ENCODE measurements at regions not wholly inside any gene's neighbourhood (a gene's known extent, or its start where the extent isn't known, plus 50 kb on each side); places are given as distances from the start of the nearest gene placed in this dataset.
A peak's percentile ranks its signal among the peaks of the same experiment; 100 is the strongest.

DNA sequence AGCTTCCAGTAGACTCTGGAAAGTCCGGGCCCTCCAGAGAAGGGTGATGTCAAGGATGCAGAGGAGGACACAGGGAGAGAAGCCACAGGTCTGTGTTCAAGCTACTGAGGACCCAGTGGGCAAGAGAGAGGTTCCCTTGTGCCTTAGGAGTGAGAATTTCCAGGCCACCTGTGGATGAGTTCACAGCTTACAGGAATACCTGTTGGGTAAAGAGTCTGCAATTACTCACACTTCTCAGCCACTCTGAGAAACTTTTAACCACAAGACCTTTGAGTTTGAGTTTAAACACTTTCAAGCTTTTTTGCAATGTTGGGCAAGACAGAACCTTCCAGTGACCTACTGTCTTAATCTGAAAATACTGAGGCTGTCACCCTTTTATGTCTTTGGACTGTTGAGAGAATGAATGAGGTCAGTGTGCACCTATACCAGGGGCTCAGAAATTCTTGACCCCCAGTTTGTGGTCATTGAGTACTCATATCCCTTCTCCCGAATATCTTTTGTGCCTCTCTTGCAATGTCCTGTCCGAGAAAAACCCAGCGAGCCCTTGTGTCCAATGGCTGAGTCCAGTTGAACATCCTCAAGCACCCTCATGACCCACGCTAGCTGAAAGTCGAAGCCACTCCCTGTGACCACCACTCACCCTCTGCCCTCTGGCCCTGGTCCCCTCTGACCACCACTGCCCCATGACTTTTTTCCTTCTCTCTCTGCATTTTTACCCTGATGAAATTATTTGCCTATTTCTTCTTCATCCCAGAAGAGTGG is 368.5 kb upstream of the ZNF507 start:
- no peak for DNase-seq (ENCODE audit: low spot score)

DNA sequence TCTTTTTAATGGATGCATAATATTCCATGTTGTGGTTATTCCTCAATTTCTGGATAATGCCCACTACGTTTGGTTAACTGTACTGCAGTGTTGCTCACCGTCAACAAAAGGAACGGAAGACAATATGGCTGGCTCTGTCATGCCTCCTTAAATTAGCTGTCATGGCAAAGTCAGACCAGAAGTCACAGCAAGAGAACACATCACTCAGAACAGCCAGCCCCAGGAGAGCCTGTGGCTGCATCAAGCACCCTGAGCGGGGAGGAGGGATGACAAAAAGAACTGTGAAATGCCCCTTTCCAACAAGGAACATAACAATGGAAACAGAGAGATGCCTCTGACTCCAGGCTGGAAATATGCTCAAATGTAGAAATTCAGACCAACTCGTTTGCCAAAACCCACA is 366.0 kb upstream of the ZNF507 start:
- no peak for DNase-seq (ENCODE audit: low spot score)

DNA sequence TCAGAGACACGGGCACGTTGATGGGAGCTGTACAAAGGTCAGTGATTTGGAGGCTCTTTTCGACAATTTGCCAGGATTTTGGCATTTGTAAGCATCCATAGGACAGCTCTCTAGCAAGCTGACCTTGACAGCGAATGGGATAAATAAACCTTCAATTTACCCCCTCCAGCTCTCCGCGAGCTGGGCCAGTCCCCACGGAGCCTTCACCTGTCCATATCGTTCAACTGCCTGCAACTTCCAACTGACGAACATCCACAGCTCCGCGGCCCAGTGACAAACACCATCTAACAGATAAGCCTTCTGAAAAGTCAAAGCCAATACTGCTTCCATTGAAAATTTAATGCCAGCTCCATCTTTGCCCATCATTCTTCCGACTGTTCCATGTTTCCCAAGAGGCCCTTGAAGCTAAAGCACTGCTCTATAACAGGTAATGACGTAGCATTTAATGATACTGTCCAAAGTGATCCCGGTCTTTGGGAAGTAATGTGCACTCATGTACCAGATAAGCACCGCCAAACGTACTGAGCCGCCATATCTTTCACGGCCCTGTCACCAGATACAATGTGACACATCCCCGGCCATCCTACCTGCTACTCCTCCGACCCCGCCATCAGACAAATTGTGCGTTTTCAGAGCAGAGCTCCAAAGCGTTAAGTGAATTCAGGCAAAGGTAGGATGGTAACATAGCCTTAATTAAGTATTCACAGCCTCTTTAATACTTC is 365.3 kb upstream of the ZNF507 start:
- DNase-seq (ENCODE audit: low spot score): no peak

DNA sequence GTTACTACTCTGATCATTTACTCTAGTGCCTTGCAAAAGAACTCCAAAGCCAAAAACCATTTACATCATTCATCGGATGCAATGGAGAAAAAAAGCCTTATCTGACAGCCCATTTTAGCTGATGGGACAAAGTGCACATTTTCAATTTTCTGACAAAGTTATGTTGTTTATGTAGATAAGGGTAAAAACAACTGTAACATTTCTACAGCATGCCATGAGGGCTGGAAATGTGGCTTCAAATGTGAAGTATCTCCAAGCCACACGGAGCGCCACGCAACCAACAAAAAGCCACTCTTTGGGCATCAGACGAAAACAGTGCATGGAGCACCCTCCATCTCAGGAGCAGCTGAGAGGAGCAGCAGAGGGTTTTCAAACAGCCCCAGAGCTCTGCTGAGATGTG is 364.6 kb upstream of the ZNF507 start:
- DNase-seq (ENCODE audit: low spot score): no peak

DNA sequence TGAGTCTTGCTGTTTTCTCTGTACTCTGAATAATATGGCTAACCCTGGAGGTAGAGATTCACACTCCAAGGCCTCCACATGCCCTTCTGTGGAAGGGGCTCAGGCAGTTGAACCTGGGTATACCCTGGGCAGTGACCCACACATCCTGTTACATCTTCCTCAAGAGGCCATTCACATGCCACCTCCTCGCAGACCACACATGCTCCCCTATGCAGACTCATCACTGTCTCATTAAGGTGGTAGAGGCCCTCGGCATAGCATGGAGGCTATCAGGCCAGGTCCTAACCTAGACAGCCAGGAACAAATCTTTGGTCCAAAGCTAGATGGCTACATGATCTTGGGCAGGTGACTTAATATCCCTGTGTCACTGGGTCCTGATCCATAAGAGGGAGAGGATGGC is 363.9 kb upstream of the ZNF507 start:
- no peak for DNase-seq (ENCODE audit: low spot score)

DNA sequence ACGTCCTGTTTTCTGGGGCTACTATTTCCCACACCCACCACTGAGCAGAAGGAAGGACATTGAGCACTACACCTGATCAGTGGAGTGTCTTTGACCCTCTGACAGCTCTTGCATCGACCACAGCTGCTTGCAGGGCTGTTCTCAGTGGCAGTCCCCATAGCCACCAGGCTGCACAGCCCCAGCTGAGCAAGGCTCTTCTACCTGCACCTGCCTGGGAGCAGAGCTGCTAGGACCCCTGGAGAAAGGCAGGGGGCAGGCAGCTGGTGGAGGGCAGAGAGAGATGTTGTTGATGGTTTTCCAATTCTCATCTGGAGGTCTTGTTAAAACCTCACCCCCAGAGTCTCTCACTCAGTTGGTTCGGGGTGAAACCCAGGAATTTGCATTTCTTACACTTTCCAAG is 361.8 kb upstream of the ZNF507 start:
- DNase-seq (ENCODE audit: low spot score): no peak

DNA sequence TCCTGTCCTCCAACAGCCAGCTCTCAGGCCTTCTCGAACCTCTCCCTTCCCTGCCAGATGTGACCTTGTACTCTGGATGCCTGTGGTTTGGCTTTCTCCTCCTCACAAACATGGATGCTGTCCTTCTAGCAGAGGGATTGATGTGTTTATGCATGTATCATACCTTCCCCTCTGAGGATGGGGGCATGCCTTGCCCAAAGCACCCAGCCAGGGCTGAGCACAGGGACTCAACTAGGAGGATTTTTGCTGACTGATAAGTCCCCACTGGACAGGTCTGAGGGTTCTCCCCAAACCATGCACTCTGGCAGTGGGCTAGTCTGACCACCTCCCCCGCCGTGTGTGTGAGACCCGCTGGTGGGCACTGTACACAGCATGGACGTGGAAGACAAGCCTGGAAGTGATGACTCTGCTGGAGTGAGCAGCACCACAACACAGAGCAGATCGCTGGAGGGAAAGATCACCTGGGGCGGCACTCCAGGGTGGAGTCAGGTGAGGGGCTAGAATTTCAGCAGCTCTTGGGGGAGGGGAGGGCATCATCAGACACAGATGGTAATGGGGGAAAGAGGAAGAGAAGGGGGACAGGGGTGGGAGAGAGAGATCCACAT is 360.3 kb upstream of the ZNF507 start:
- DNase-seq (ENCODE audit: low spot score): no peak

DNA sequence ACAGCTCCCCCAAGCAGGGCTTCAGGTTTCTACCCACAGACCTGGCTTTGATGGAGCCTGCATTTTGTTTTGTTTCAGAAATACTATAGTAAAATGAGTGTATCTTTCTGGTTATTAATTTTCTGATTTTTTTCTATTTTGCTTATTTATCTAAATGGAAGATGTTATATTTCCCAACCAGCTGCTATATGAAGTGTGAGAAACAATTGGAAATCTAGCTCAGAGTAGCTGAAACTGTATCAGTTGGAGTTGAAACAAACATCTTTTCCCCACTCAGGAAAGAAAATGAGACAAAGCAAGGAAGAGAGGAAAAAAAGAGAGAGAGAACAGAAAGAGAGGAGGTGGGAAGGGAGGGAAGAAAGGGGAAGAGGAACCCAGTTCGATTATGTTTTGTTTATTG is 358.5 kb upstream of the ZNF507 start:
- DNase-seq (ENCODE audit: low spot score): no peak

DNA sequence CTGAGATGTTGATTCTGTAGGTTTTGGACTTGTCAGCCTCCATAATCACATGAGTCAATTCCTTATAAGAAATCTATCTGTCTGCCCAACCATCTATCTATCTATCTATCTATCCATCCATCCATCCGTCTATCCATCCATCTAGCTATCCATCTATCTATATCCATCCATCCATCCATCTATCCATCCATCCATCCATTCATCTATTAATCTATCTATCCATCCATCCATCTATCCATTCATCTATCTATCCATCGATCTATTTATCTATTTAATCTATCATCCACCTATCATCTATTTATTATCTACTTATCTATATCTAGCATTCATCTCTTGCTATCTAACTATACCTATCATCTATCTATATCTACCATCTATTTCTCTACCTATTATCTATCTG is 357.2 kb upstream of the ZNF507 start:
- DNase-seq (ENCODE audit: low spot score): no peak

DNA sequence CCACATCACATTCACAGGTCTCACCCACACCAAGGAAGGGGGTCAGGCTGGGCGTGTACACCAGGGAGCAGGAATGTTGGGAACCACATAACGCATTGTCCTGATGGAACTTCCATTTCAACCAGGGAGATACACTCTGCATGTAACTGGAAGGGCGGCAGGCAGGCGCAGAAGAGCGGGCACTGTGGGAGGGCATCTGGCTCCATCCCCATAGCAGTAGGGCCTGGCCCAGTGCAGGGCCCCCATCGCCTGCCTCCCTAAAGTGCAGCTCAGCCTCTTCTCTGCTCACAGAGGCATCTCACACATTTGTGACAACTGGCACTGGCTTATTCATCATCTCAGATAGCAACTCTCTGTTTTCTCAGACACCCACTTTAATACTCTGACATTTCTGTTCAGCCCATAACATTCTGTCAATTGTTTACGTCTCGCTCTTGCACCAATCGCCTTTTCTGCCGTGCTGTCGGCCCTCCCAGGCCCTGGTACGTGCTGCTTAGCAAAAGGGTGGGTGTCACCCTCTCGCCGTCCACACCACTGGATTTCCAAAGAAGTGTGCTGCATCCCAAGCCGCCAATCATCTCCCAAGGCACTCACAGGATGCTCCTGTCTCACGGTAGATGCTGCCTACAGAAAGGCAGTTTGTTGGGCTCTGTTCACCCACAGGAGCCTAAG is 353.3 kb upstream of the ZNF507 start:
- DNase-seq (ENCODE audit: low spot score): no peak

DNA sequence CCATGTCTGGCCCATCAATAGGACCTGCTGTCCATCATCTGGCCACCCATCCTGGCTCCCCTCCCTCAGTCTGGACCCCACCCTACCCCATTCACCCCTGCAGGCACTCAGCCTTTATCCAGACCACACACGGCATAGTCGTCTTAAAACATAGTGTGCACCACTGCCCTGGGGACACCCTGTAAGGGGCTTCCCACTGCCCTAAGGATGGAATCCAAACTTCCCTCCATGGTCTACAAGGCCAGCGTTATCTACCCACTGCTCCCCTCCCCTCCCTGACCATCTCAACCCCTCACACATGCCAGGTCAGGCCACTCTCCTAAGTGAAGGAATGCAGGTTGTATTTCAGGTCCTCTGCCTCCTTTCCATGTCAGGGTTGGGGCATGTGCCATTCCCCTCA is 352.7 kb upstream of the ZNF507 start:
- DNase-seq (ENCODE audit: low spot score): no peak

DNA sequence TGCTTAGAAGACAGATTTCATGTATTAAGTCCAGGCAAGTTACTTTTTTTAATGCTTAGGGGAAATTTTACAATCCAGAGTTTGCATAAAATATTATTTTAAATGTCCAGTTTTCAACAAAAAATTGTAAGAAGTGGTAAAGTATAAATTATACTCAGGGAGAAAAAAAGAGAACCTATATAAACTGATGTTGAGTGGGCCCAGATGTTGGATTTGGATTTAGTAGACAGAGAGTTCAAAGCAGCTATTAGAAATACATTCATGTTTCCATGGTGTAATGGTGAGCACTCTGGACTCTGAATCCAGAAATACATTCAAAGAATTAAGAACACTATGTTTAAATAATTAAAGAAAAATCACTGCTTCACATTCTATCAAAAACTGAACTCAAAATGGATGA is 349.9 kb upstream of the ZNF507 start:
- no peak for DNase-seq (ENCODE audit: low spot score)

DNA sequence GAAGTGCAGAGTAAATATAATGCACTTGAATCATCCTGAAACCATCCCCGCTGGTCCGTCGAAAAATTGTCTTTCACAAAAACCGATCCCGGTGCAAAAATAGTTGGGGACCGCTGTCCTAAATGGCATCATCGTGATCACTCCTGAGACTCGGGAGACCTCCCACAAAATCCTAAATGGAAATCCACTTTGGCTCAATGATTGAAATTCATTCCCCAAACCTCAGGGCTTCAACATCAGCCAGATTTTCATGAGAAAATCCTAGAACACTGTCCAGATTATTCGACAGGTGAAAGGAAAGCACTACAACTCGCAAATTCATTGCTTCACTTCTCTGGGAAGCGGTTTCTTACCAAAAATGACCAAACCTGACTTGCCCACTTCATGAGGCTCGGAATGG is 335.3 kb upstream of the ZNF507 start:
- no peak for DNase-seq (ENCODE audit: low spot score)

DNA sequence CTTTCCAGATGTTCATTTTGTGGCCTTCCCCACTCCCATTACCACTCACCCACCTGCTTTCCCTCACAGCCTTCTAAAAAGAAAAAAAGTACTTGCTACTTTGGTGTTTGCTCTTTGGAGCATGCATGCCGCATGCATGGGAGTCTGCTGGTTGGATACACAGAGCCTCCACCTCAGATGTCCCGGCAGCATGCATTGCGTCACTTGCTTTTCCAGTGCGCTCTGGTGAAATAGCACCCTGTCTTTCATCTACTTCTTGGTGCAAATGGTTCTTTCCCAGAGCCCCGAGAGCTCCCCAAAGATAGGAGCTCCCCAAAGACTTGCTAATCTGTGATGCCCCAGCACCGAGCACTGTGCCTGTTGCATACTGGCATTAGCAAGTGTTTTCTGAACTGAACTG is 333.2 kb upstream of the ZNF507 start:
- no peak for DNase-seq (ENCODE audit: low spot score)

DNA sequence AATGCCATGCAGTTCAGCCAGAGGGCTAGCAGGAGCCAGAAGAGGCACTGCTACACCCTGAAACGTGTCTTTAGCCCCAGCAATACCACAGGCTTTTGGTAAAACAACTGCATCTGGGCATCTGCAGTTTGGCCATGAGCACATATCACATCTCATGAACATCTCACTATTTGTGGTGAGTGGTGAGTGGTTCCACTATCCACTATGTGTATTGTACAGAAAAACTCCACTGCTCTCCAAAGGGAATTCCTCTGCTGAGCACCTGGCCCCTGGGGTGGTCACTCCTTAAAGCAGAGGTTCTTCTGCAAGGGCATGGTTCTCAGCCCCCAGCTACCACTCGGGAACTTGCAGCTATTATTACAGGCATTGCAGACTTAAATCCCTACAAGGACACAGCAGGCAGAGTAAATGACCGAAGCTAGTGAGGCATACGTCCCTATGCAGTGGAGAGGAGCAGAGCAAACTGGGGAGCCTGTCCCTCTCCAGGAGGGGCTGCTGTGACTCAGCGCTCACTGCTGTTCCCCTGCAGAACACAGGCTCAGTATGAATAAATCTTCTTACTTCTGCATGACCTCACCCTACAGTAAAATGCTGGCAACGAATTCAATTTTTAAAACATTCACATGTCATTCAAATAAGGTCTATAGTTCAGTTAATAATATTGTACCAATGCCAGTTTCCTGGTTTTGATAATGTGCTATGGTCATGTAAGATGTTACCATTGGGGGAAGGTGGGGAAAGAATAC is 332.4 kb upstream of the ZNF507 start:
- DNase-seq (ENCODE audit: low spot score): peak; percentile 76

DNA sequence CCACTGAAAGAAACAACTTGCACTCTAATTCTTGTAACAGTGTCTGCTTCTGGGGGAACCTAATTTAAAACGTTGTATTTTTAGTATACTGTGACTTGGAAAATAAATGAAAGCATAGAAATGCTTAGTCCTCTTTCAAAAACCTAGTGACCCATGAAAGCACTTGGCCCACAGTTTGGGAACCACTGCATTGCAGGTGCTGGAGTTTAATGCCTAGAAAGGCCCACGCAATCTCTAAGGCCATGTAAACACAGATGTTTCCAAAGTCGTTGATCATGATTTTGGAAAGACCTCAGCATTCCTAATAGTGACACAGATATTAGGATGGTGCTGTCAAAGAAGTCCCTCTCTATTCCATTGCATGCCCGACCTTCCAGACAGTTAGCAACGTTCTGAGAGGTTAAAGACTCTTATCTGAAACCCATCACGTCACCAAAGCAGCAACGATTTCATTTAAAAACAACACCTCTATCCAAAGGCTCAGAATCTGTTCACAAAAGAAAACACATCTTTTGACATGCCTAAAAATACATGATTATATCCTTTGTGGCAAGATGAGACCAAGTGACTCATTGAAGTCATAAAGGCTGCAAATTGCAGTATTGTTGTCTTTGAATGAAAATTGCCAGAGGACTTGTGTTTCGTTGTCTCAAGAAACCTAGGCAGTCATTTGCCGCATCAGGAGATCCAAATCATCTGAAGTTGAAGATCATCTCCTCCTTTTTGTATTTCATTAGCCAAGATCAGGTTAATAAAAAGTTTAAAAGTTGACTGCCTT is 328.0 kb upstream of the ZNF507 start:
- no peak for DNase-seq (ENCODE audit: low spot score)

DNA sequence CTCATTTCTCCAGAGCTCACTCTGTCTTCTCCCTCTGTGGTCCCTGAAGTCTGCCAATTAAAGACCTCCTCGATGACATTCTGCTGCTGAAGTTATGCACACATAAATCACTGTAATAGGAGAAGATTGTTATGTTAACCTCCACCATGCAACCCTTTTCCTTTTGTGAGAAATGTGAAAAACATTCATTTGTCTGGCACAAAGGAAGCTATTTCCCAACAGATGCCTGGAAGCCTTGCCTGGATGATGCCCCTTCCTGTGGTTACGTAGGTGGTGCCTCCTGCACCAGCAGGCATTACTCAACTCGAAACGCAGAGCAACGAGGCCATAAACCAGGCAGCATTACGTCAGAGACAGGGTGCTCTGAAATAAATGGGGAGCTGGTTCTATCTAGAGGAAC is 327.4 kb upstream of the ZNF507 start:
- DNase-seq (ENCODE audit: low spot score): peak; percentile 70

DNA sequence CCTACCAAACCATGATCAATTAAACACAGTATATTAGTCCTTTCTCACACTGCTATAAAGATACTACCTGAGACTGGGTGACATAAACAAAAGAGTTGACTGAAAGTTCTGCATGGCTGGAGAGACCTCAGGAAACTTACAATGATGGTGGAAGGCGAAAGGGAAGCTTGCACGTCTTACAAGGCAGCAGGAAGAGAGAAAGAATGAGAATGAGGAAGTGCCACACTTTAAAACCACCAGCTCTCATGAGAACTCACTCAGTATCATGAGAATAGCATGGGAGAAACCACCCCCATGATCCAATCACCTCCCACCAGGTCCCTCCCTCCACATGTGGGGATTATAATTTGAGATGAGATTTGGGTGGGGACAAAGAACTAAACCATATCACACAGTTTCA is 324.9 kb upstream of the ZNF507 start:
- no peak for DNase-seq (ENCODE audit: low spot score)

DNA sequence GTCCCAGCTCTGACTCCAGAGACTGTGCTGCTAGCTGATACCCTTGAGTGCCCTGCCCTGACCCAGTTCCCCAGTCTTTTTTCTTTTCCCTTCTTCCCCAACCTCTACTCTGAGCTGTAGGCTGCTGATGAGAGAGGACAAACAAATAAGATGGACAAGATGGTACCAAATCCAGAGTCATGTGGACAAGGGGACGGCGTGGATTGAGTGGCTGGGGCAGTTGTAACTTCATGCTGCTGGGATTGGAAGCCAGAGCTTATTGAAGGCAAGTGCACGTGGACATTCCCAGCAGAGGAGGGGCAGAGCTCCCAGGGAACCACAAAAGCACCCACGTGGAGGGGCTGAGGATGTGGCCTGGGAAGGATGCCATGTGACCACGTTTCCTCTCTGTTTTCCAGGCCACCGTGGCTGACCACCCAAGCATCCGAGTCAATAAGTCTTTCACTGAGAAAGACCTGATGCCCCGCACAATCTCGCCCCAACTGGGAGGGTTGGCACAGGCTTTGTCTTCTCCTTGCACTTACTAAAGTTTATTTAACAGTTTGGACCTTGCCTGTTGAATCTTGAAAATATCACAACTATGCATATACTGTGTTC is 323.3 kb upstream of the ZNF507 start:
- no peak for DNase-seq (ENCODE audit: low spot score)

DNA sequence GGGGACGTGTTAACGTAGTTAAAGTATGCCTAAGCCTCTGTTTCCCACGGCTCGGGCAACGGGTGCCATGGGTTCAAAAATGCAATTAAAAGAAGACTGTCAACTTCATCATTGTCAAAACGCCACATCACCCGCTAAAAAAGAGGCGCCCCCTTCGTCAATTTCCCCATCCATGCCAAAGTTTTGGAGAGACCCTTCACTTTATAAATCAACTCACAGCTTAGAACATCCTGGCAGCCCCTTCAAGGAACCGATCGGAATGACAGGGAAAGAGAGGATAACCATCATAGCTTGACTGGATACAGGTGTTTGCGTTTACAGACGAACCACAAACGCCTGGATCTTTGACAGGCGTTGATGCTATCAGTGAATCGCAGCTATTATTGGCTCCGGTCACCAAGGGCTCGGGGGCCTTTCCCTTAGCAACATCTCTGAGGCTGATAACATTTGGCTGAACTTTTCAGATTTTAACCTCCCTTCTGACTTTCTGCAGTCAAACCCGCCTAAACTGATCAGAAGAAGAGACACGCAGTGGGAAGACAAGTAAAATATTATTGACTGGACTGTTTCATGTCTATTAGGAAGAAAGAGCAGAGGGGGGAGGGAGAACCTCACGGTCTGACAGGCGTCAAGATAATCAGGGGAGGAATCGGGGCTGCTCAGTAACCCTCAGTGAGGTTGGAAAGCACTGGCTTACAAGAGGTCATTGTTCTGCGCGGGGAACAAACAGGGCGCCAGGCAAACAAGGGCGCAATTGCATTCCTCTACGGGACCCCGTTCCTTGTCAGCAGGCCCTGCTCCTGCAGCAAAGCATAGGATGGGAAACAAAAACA is 322.5 kb upstream of the ZNF507 start:
- DNase-seq (ENCODE audit: low spot score): peak; percentile 87
